ENCODE measurements at regions not wholly inside any gene's neighbourhood (a gene's known extent, or its start where the extent isn't known, plus 50 kb on each side); places are given as distances from the start of the nearest gene placed in this dataset.
A peak's percentile ranks its signal among the peaks of the same experiment; 100 is the strongest.

GRCh38 chr11:128260398-128260797 lies 327.0 kb downstream of the ETS1 start:
- no peak for DNase-seq (ENCODE audit: low spot score)

- no peak for DNase-seq (ENCODE audit: low spot score)
These were observed 327.5 kb downstream of the ETS1 start for GRCh38 chr11:128259816-128260215.

GRCh38 chr11:128254941-128255340 lies 332.4 kb downstream of the ETS1 start:
- DNase-seq (ENCODE audit: low spot score), result no peak

- peak; percentile 17 for DNase-seq (ENCODE audit: low spot score)
These were observed 336.2 kb downstream of the ETS1 start for GRCh38 chr11:128251140-128251539.

- DNase-seq (ENCODE audit: low spot score), result no peak
These were observed 336.9 kb downstream of the ETS1 start for GRCh38 chr11:128250482-128250881.

- DNase-seq (ENCODE audit: low spot score), result no peak
These were observed 340.4 kb downstream of the ETS1 start for GRCh38 chr11:128246810-128247594.

- no peak for DNase-seq (ENCODE audit: low spot score)
These were observed 341.0 kb downstream of the ETS1 start for GRCh38 chr11:128246364-128246801.

- no peak for DNase-seq (ENCODE audit: low spot score)
These were observed 342.5 kb downstream of the ETS1 start for GRCh38 chr11:128244871-128245270.

- no peak for DNase-seq (ENCODE audit: low spot score)
These were observed 344.9 kb downstream of the ETS1 start for GRCh38 chr11:128242451-128242850.

- DNase-seq (ENCODE audit: low spot score), result no peak
These were observed 346.8 kb downstream of the ETS1 start for GRCh38 chr11:128240546-128240945.

- no peak for DNase-seq (ENCODE audit: low spot score)
These were observed 348.1 kb downstream of the ETS1 start for GRCh38 chr11:128239306-128239705.

GRCh38 chr11:128238521-128239265 lies 348.7 kb downstream of the ETS1 start:
- no peak for DNase-seq (ENCODE audit: low spot score)

- no peak for DNase-seq (ENCODE audit: low spot score)
These were observed 350.6 kb downstream of the ETS1 start for GRCh38 chr11:128236506-128237498.

GRCh38 chr11:128235958-128236357 lies 351.4 kb downstream of the ETS1 start:
- no peak for DNase-seq (ENCODE audit: low spot score)

GRCh38 chr11:128235426-128235825 lies 351.9 kb downstream of the ETS1 start:
- DNase-seq (ENCODE audit: low spot score), result no peak

- DNase-seq (ENCODE audit: low spot score), result no peak
These were observed 353.2 kb downstream of the ETS1 start for GRCh38 chr11:128234143-128234542.

- DNase-seq (ENCODE audit: low spot score), result no peak
These were observed 354.8 kb downstream of the ETS1 start for GRCh38 chr11:128232588-128232987.

- DNase-seq (ENCODE audit: low spot score), result no peak
These were observed 355.4 kb downstream of the ETS1 start for GRCh38 chr11:128231845-128232410.

GRCh38 chr11:128227466-128227865 lies 359.9 kb downstream of the ETS1 start:
- no peak for DNase-seq (ENCODE audit: low spot score)

- no peak for DNase-seq (ENCODE audit: low spot score)
These were observed 361.1 kb downstream of the ETS1 start for GRCh38 chr11:128226106-128226716.

GRCh38 chr11:128222245-128222884 lies 365.0 kb downstream of the ETS1 start:
- DNase-seq (ENCODE audit: low spot score), result no peak

Data from AG08396 (cell line).